ENCODE measurements at regions not wholly inside any gene's neighbourhood (a gene's known extent, or its start where the extent isn't known, plus 50 kb on each side); places are given as distances from the start of the nearest gene placed in this dataset.

GRCh38 chr18:59957957-59958356 lies 58.2 kb downstream of the PMAIP1 start:
- no peak for DNase-seq

DNA sequence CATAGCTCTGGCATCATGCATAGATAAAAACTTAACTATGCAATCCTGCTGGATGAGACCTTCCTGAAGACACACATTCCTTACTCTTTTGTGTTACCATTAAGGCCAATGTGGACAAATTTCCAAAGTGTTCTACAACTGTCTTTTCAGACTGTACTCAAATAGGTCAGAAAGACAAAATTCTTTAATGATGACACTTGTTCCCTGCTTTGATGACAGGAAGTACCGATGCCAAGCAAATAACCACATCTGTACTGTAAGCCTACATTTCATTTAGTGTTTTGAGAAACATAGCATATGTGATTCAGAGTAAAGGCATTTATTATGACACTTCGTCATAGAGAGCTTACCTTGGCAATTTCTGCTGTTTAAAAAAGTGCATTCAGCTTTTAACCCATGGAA lies 55.0 kb downstream of the PMAIP1 start:
- DNase-seq = no peak

DNA sequence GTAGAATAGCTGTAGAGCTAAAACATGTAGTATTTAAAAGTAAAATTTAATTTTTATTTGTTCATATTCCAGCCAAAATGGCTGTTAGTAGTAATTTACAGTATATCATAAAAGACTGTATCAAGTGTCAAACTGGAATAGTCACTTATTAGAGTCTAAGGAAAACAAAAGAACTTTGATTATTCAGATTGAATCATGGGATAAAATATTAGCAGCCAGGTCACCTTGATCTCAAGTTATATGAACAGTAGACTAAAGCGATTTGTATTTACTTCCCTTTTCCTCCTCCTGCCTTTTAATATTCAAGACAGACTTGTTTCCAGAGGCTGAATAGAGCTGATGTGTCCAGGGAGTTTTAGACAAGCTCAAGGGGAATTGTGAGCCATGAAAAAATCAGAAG lies 54.4 kb downstream of the PMAIP1 start:
- DNase-seq = no peak
